Effector memory CD4-positive, alpha-beta T cell (primary cell): ENCODE measurements at regions not wholly inside any gene's neighbourhood (a gene's known extent, or its start where the extent isn't known, plus 50 kb on each side); places are given as distances from the start of the nearest gene placed in this dataset.

Experiments
- DNase-seq, 3 donors: peaks; one replicate each; pipeline ENCODE4 v3.0.0-alpha.2; 2020
- H3K27ac ChIP-seq: 2 replicates; pipeline ENCODE4 v1.7.0; 2013; ENCODE audit warnings: mild to moderate bottlenecking, low read length, moderate library complexity; ENCODE audit not compliant: insufficient read depth, poor library complexity, severe bottlenecking
- H3K27me3 ChIP-seq: replicated peaks from 2 replicates; pipeline ENCODE4 v1.7.0; 2013; ENCODE audit warnings: mild to moderate bottlenecking, low read length; ENCODE audit not compliant: insufficient read depth, control insufficient read depth, poor library complexity, severe bottlenecking
- H3K36me3 ChIP-seq: 2 replicates; pipeline ENCODE4 v1.7.0; 2013; ENCODE audit warnings: mild to moderate bottlenecking, low read length, moderate library complexity; ENCODE audit not compliant: control insufficient read depth, insufficient read depth
- H3K4me1 ChIP-seq: 2 replicates; pipeline ENCODE4 v1.7.0; 2013; ENCODE audit warnings: low read length, mild to moderate bottlenecking; ENCODE audit not compliant: control insufficient read depth, insufficient read depth, poor library complexity, severe bottlenecking
- H3K4me3 ChIP-seq: 2 replicates; pipeline ENCODE4 v1.7.0; 2013; ENCODE audit warnings: low read length, low read depth, mild to moderate bottlenecking; ENCODE audit not compliant: insufficient read depth, poor library complexity, severe bottlenecking
- H3K9me3 ChIP-seq: 2 replicates; pipeline ENCODE4 v1.7.0; 2013; ENCODE audit warnings: mild to moderate bottlenecking, low read length, moderate library complexity; ENCODE audit not compliant: control insufficient read depth

DNA sequence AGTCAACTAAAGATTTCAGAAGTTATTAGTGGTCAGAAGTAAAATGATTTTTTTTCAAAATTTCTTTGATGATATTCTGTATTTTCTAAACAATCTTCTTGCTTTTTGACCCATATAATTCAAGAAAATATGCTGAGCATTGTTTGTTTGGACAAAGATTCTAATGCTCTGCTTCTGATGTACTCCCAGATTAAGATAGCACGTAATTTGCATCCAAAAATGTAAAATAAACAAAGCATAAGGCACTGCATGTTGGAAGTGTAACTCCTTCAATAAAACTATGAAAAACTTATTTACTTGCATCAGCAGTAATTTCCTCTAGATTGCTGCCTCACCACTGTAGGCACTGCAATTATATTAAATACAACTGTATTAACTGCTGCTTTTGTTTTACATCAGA lies 1054.1 kb downstream of the TTLL7 start:
- H3K27me3 ChIP-seq, result no peaks in the 10 kb centered on the region
- no peaks in the 10 kb centered on the region for H3K9me3 ChIP-seq
- DNase-seq, result no peak
- no peaks in the 10 kb centered on the region for H3K4me1 ChIP-seq
- H3K36me3 ChIP-seq, result no peaks in the 10 kb centered on the region
- no peak overlapping the region for H3K4me3 ChIP-seq
- no peak overlapping the region for H3K27ac ChIP-seq

GRCh38 chr1:82934074-82934473 lies 1064.9 kb downstream of the TTLL7 start:
- H3K36me3 ChIP-seq, result no peaks in the 10 kb centered on the region
- H3K27ac ChIP-seq, result no peak overlapping the region
- H3K27me3 ChIP-seq, result no peaks in the 10 kb centered on the region
- no peak for DNase-seq
- H3K4me1 ChIP-seq, result no peaks in the 10 kb centered on the region
- H3K4me3 ChIP-seq, result no peak overlapping the region
- no peaks in the 10 kb centered on the region for H3K9me3 ChIP-seq

- H3K4me3 ChIP-seq, result no peak overlapping the region
- no peak for DNase-seq
- no peaks in the 10 kb centered on the region for H3K9me3 ChIP-seq
- no peaks in the 10 kb centered on the region for H3K4me1 ChIP-seq
- H3K36me3 ChIP-seq, result no peaks in the 10 kb centered on the region
- no peak overlapping the region for H3K27ac ChIP-seq
- no peaks in the 10 kb centered on the region for H3K27me3 ChIP-seq
Observed at GRCh38 chr1:82932727-82933126, 1066.2 kb downstream of the TTLL7 start.

DNA sequence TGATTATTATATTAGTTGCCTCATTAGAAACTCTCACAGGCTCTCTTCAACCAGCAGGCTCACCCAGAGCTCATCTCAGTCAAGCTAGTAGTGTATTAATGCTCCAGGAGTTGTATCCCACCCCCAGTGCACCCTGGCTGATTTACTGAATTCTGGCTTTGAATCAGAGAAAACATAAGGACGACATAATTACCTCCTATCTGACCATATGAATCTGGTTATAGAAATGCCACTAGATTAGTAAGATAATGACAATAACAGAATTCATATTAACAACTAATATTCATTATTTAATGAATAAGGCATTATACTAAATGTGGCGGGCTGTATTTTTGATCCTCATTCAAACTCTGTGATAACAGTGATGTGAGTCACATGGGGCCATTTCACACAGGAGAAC lies 1066.7 kb downstream of the TTLL7 start:
- Histone ChIP-seq H3K36me3 (no peaks in the 10 kb centered on the region), H3K27me3 (no peaks in the 10 kb centered on the region), H3K4me1 (no peaks in the 10 kb centered on the region), H3K27ac (no peak overlapping the region), H3K9me3 (no peaks in the 10 kb centered on the region), H3K4me3 (no peak overlapping the region)
- DNase-seq, result no peak

DNA sequence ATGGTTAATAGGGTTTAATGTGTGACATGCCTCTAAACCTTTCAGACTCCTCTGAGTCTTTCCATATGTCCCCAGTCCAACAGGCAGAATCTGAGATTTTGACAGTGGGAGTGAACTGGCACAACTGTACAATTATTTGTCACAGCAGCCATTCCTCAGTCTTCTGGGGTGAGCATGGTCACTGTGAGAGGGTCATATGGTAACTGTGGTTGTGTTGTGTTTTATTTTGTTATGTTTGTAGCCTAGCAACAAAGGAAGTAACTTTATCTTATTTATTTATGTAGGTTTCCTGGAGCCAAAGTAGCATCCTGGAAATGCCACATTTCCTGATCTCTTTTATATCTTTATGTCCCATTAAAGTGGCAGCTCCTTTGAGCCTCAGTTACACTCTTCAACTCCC lies 1067.9 kb downstream of the TTLL7 start:
- no peak overlapping the region for H3K4me3 ChIP-seq
- H3K4me1 ChIP-seq, result no peaks in the 10 kb centered on the region
- H3K27ac ChIP-seq, result no peak overlapping the region
- H3K27me3 ChIP-seq, result no peaks in the 10 kb centered on the region
- H3K36me3 ChIP-seq, result no peaks in the 10 kb centered on the region
- H3K9me3 ChIP-seq, result no peaks in the 10 kb centered on the region
- DNase-seq, result no peak

GRCh38 chr1:82927753-82928152 lies 1071.2 kb downstream of the TTLL7 start:
- Histone ChIP-seq H3K4me1 (no peaks in the 10 kb centered on the region), H3K4me3 (no peak overlapping the region), H3K27ac (no peak overlapping the region), H3K27me3 (no peaks in the 10 kb centered on the region), H3K36me3 (no peaks in the 10 kb centered on the region), H3K9me3 (no peaks in the 10 kb centered on the region)
- no peak for DNase-seq

GRCh38 chr1:82924666-82925065 lies 1074.3 kb downstream of the TTLL7 start:
- H3K4me1 ChIP-seq, result no peaks in the 10 kb centered on the region
- no peak for DNase-seq
- no peak overlapping the region for H3K4me3 ChIP-seq
- no peaks in the 10 kb centered on the region for H3K9me3 ChIP-seq
- no peak overlapping the region for H3K27ac ChIP-seq
- no peaks in the 10 kb centered on the region for H3K36me3 ChIP-seq
- H3K27me3 ChIP-seq, result no peaks in the 10 kb centered on the region

DNA sequence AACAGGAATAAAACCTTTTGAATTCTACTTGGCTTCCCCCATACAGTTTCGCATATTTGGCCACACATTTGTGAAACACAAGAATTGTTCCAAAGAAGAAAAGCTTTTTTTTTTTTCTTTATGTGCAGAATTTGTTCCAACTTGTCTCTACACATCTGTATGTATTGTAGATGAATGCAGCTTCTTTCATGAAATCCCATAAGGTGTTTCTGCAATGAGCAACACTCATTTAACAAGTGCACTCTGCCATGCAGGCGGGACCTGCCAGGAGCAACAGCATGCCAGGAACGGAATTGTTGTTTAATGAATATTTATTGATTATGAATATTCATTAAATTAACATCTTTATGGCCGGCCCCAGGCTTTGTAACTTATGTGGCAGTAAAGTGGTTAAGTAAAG lies 1075.0 kb downstream of the TTLL7 start:
- Histone ChIP-seq H3K27ac (no peak overlapping the region), H3K4me3 (no peak overlapping the region), H3K9me3 (no peaks in the 10 kb centered on the region), H3K4me1 (no peaks in the 10 kb centered on the region), H3K27me3 (no peaks in the 10 kb centered on the region), H3K36me3 (no peaks in the 10 kb centered on the region)
- DNase-seq, result no peak

GRCh38 chr1:82921759-82922158 lies 1077.2 kb downstream of the TTLL7 start:
- H3K4me1 ChIP-seq, result no peaks in the 10 kb centered on the region
- H3K4me3 ChIP-seq, result no peak overlapping the region
- H3K9me3 ChIP-seq, result no peaks in the 10 kb centered on the region
- H3K36me3 ChIP-seq, result no peaks in the 10 kb centered on the region
- no peak for DNase-seq
- no peak overlapping the region for H3K27ac ChIP-seq
- H3K27me3 ChIP-seq, result no peaks in the 10 kb centered on the region

DNA sequence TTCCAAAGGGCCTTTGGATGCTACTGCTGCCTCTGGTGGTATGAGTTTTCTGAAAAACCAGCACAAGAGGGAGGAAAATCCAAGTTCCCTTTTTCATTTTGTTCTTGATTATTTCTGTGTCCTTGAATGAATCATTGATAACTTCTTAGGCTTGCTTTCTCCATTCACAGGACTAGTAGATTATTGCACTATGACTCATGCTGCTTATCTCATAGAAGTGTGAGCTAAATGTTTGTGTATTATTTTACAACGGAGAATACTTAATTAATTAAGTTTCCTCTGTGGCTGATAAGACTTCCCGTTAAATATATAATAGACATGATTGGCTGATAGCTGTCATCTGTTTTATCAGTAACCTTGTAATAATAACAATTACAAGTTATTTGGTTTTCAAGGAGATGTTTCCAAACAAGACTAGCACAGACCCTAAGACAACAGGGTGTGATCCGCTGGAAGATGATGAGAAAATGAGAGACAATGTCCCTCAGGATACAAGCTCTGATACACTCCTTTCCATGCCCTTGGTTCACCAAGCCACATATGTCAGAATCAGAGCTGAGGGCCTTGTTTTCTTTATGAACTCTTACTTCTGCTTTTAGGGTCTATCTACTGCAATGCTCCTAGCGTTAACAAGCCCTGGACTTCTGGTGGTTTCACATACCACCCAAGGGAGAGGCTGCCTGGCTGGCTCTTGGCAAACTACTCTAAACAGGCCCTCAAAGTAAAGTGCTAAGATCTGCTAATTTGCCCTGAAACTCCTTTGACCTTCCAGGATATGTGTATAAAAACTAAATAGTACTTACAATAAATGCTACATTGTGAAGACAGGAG lies 1078.3 kb downstream of the TTLL7 start:
- Histone ChIP-seq H3K4me3 (no peak overlapping the region), H3K27ac (no peak overlapping the region), H3K36me3 (no peaks in the 10 kb centered on the region), H3K4me1 (no peaks in the 10 kb centered on the region), H3K27me3 (no peaks in the 10 kb centered on the region), H3K9me3 (no peaks in the 10 kb centered on the region)
- DNase-seq, result no peak
